HepG2 (cell line): ENCODE measurements at regions not wholly inside any gene's neighbourhood (a gene's known extent, or its start where the extent isn't known, plus 50 kb on each side); places are given as distances from the start of the nearest gene placed in this dataset.

Source experiments
- CCDC6 ChIP-seq: sonication (generic); formaldehyde crosslinking; IDR thresholded peaks from 2 replicates; pipeline ENCODE4 v1.8.1; 2022; ENCODE audit warnings: mild to moderate bottlenecking, missing genetic modification reagents, moderate library complexity
- CTCF ChIP-seq: sonication (generic); formaldehyde crosslinking; IDR thresholded peaks from 2 replicates; pipeline ENCODE4 v1.5.0; 2020; ENCODE audit warnings: mild to moderate bottlenecking, missing genetic modification reagents, moderate library complexity
- HMG20B ChIP-seq: conservative IDR thresholded peaks from 2 replicates; pipeline ENCODE4 v1.6.1; 2016; ENCODE audit warnings: missing genetic modification reagents, missing compliant biosample characterization
- MXI1 ChIP-seq: IDR thresholded peaks from 3 replicates; pipeline ENCODE4 v1.6.1; 2012; ENCODE audit warnings: low read depth, low read length, inconsistent platforms, borderline replicate concordance
- PHF5A ChIP-seq: IDR thresholded peaks from one replicate; pipeline ENCODE4 v1.6.1; 2018; ENCODE audit warnings: low read depth, missing genetic modification reagents; ENCODE audit not compliant: unreplicated experiment
- POLR2AphosphoS5 ChIP-seq: IDR thresholded peaks from 2 replicates; pipeline ENCODE4 v1.6.1; 2012; ENCODE audit warnings: low read depth, low read length
- ZNF331 ChIP-seq: sonication (generic); formaldehyde crosslinking; IDR thresholded peaks from 2 replicates; pipeline ENCODE4 v1.4.0; 2020; ENCODE audit warnings: missing genetic modification reagents
- TF ChIP-seq, protein P1 (sequence below): sonication (generic); formaldehyde crosslinking; IDR thresholded peaks from 2 replicates; pipeline ENCODE4 v1.5.0; 2020; ENCODE audit warnings: missing genetic modification reagents

GRCh38 chr15:88365124-88365523 lies 102.1 kb downstream of the MRPL46 start:
- TF ChIP-seq CCDC6 (no peak), POLR2AphosphoS5 (no peak), MXI1 (no peak), ZNF331 (CRISPR knock-in tag) (no peak), CTCF (no peak), PHF5A (CRISPR knock-in tag) (no peak), HMG20B (CRISPR knock-in tag) (no peak)
- TF ChIP-seq, protein P1, sequence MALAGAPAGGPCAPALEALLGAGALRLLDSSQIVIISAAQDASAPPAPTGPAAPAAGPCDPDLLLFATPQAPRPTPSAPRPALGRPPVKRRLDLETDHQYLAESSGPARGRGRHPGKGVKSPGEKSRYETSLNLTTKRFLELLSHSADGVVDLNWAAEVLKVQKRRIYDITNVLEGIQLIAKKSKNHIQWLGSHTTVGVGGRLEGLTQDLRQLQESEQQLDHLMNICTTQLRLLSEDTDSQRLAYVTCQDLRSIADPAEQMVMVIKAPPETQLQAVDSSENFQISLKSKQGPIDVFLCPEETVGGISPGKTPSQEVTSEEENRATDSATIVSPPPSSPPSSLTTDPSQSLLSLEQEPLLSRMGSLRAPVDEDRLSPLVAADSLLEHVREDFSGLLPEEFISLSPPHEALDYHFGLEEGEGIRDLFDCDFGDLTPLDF (CRISPR knock-in tag), result no peak
